Upper lobe of left lung (tissue), 4 donors: ENCODE measurements at regions not wholly inside any gene's neighbourhood (a gene's known extent, or its start where the extent isn't known, plus 50 kb on each side); places are given as distances from the start of the nearest gene placed in this dataset.

Experiments used
- EP300 ChIP-seq, 4 donors: sonication (generic); formaldehyde crosslinking; IDR thresholded peaks; one replicate each; pipeline ENCODE4 v1.5.1; 2017; ENCODE audit warnings: antibody characterized with exemption in 4 of 4, control low read depth in 2 of 4
- POLR2A ChIP-seq, 4 donors: fragments of 450-650 bp; IDR thresholded peaks; one replicate each; pipeline ENCODE4 v1.5.1; 2016 to 2017; ENCODE audit warnings: antibody characterized with exemption in 4 of 4, mild to moderate bottlenecking in 2 of 4
- POLR2AphosphoS5 ChIP-seq, 2 donors: sonication (generic); formaldehyde crosslinking; IDR thresholded peaks; one replicate each; pipeline ENCODE4 v1.5.1; 2017; ENCODE audit warnings: antibody characterized with exemption in 2 of 2
- TF ChIP-seq, protein P1 (sequence below), 6 experiments: fragments of 450-650 bp in 4 of 6; fragments of 200-600 bp in 2 of 6; sonication (generic) in 2 of 6; IDR thresholded peaks; one replicate each; pipeline ENCODE4 v1.5.1; 2016 to 2019; ENCODE audit warnings: antibody characterized with exemption in 6 of 6

DNA sequence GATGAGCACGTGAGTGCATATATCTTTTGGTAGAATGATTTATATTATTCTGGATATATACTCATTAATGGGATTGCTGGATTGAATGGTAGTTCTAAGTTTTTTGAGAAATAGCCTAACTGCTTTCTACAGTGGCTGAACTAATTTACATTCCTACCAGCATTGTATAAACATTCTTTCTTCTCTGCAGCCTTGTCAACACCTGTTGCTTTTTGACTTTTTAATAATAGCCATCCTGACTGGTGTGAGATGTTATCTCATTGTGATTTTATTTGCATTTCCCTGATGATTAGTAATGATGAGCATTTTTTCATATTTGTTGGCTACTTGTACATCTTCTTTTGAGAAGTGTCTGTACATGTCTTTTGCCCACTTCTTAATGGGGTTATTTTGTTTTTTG is 116.3 kb downstream of the ADTRP start:
- TF ChIP-seq, protein P1, sequence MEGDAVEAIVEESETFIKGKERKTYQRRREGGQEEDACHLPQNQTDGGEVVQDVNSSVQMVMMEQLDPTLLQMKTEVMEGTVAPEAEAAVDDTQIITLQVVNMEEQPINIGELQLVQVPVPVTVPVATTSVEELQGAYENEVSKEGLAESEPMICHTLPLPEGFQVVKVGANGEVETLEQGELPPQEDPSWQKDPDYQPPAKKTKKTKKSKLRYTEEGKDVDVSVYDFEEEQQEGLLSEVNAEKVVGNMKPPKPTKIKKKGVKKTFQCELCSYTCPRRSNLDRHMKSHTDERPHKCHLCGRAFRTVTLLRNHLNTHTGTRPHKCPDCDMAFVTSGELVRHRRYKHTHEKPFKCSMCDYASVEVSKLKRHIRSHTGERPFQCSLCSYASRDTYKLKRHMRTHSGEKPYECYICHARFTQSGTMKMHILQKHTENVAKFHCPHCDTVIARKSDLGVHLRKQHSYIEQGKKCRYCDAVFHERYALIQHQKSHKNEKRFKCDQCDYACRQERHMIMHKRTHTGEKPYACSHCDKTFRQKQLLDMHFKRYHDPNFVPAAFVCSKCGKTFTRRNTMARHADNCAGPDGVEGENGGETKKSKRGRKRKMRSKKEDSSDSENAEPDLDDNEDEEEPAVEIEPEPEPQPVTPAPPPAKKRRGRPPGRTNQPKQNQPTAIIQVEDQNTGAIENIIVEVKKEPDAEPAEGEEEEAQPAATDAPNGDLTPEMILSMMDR (IDR thresholded peaks at IDR 0.05): no peak
- TF ChIP-seq POLR2A (IDR thresholded peaks at IDR 0.05): no peak
- TF ChIP-seq POLR2AphosphoS5 (IDR thresholded peaks at IDR 0.05): no peak
- no peak for TF ChIP-seq EP300 (IDR thresholded peaks at IDR 0.05)
